Liver (tissue), 3 donors: ENCODE measurements at regions not wholly inside any gene's neighbourhood (a gene's known extent, or its start where the extent isn't known, plus 50 kb on each side); places are given as distances from the start of the nearest gene placed in this dataset.

Experiments
- CTCF ChIP-seq: fragments of 150-350 bp; IDR thresholded peaks from 2 replicates; pipeline ENCODE4 v1.5.1; 2017; ENCODE audit warnings: improper control_type of control experiment, low read depth, low read length; ENCODE audit not compliant: missing input control
- EGR1 ChIP-seq, 2 donors: IDR thresholded peaks; 2 replicates each; pipeline ENCODE4 v1.6.1; 2016 to 2018; ENCODE audit warnings: antibody characterized with exemption in 2 of 2, low read depth in 2 of 2
- JUND ChIP-seq, 2 donors: IDR thresholded peaks; 2 replicates each; pipeline ENCODE4 v1.6.1; 2016; ENCODE audit warnings: antibody characterized with exemption in 2 of 2
- RXRA ChIP-seq, 2 donors: IDR thresholded peaks; 2 replicates each; pipeline ENCODE4 v1.6.1; 2017 to 2018; ENCODE audit warnings: antibody characterized with exemption in 2 of 2, mild to moderate bottlenecking in 1 of 2
- SP1 ChIP-seq: IDR thresholded peaks from 2 replicates; pipeline ENCODE4 v1.6.1; 2018; ENCODE audit warnings: antibody characterized with exemption, mild to moderate bottlenecking
- YY1 ChIP-seq: IDR thresholded peaks from 2 replicates; pipeline ENCODE4 v1.6.1; 2016; ENCODE audit warnings: antibody characterized with exemption, mild to moderate bottlenecking
- TF ChIP-seq, protein P1 (sequence below): IDR thresholded peaks from 2 replicates; pipeline ENCODE4 v1.6.1; 2016; ENCODE audit warnings: antibody characterized with exemption
- donor health status: healthy.
- donor health status: healthy.

- TF ChIP-seq, protein P1, sequence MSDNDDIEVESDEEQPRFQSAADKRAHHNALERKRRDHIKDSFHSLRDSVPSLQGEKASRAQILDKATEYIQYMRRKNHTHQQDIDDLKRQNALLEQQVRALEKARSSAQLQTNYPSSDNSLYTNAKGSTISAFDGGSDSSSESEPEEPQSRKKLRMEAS, result no peak
- TF ChIP-seq CTCF, result no peak
- TF ChIP-seq RXRA (IDR thresholded peaks at IDR 0.05), result no peak
- TF ChIP-seq SP1, result no peak
- TF ChIP-seq EGR1 (IDR thresholded peaks at IDR 0.05; ENCODE audit: low read depth in 2 of 2), result no peak
- no peak for TF ChIP-seq YY1
- no peak for TF ChIP-seq JUND (IDR thresholded peaks at IDR 0.05)
These were observed 58.0 kb upstream of the ARRDC3 start for GRCh38 chr5:91441082-91441481.
